Activated T-cell treated with anti-CD3 and anti-CD28 coated beads, Interleukin-2, amount 50 U/mL, for 72 hours (primary cell): ENCODE measurements at regions not wholly inside any gene's neighbourhood (a gene's known extent, or its start where the extent isn't known, plus 50 kb on each side); places are given as distances from the start of the nearest gene placed in this dataset.
A peak's percentile ranks its signal among the peaks of the same experiment; 100 is the strongest.
"Not testable (repeated sequence)": the region's sequence is repeated elsewhere in the genome, so short reads cannot be mapped to it uniquely, and the experiment has no call there.

Experiments used
- ATAC-seq, 2 donors: fragments of 150-1000 bp; cut with Tn5 transposase; replicated peaks in 1 of 2; 2 replicates each; pipeline ENCODE4 v1.10.0; 2021; ENCODE audit warnings: moderate library complexity in 2 of 2, mild to moderate bottlenecking in 1 of 2
- DNase-seq, 2 donors: peaks; one replicate each; pipeline ENCODE4 v3.0.0; 2021 to 2022; ENCODE audit warnings: mixed read lengths in 1 of 2
- H3K27ac Mint-ChIP-seq: one replicate; pipeline ENCODE4 v1.8.0; 2022; ENCODE audit warnings: mild to moderate bottlenecking, moderate library complexity, mixed read lengths
- H3K27me3 Mint-ChIP-seq: one replicate; pipeline ENCODE4 v1.8.0; 2022; ENCODE audit warnings: low read depth, mixed read lengths
- H3K36me3 Mint-ChIP-seq, 2 donors: one replicate each; pipeline ENCODE4 v1.8.0; 2022; ENCODE audit warnings: mixed read lengths in 2 of 2, mild to moderate bottlenecking in 1 of 2; ENCODE audit not compliant: insufficient read depth in 2 of 2
- H3K4me1 Mint-ChIP-seq: one replicate; pipeline ENCODE4 v1.8.0; 2022; ENCODE audit warnings: low read depth, mixed read lengths
- H3K4me3 Mint-ChIP-seq, 2 donors: one replicate each; pipeline ENCODE4 v1.8.0; 2022; ENCODE audit warnings: mild to moderate bottlenecking in 2 of 2, mixed read lengths in 2 of 2, moderate library complexity in 2 of 2
- H3K9me3 Mint-ChIP-seq, 2 donors: one replicate each; pipeline ENCODE4 v1.8.0; 2022; ENCODE audit warnings: mixed read lengths in 2 of 2

GRCh38 chr4:82268050-82268825 is 105.6 kb downstream of the HNRNPD start:
- H3K27ac Mint-ChIP-seq: no peak overlapping the region
- DNase-seq (peak; percentile 33 to 36), ATAC-seq (peak; percentile 85 to 90)
- H3K9me3 Mint-ChIP-seq: no peaks in the 10 kb centered on the region
- no peaks in the 10 kb centered on the region for H3K36me3 Mint-ChIP-seq
- peaks cover 6% of the 10 kb centered on the region for H3K27me3 Mint-ChIP-seq
- H3K4me1 Mint-ChIP-seq: peaks cover 11% of the 10 kb centered on the region
- no peak overlapping the region for H3K4me3 Mint-ChIP-seq

- peaks cover 11% of the 10 kb centered on the region for H3K4me1 Mint-ChIP-seq
- no peak overlapping the region for H3K27ac Mint-ChIP-seq
- DNase-seq (no peak), ATAC-seq (no peak)
- H3K27me3 Mint-ChIP-seq: no peaks in the 10 kb centered on the region
- H3K36me3 Mint-ChIP-seq: no peaks in the 10 kb centered on the region
- no peaks in the 10 kb centered on the region for H3K9me3 Mint-ChIP-seq
- no peak overlapping the region for H3K4me3 Mint-ChIP-seq
Observed at GRCh38 chr4:82267506-82267905, 106.3 kb downstream of the HNRNPD start.

- Mint-ChIP-seq H3K27me3 (no peaks in the 10 kb centered on the region), H3K9me3 (no peaks in the 10 kb centered on the region), H3K36me3 (no peaks in the 10 kb centered on the region), H3K4me1 (peaks cover 11% of the 10 kb centered on the region), H3K4me3 (no peak overlapping the region), H3K27ac (no peak overlapping the region)
- DNase-seq (no peak), ATAC-seq (no peak)
Observed at GRCh38 chr4:82266345-82266744, 107.4 kb downstream of the HNRNPD start.

GRCh38 chr4:82261084-82261483 is 112.7 kb downstream of the HNRNPD start:
- DNase-seq: no peak
- H3K27me3 Mint-ChIP-seq: peaks cover 7% of the 10 kb centered on the region
- H3K4me1 Mint-ChIP-seq: no peaks in the 10 kb centered on the region
- no peak overlapping the region for H3K27ac Mint-ChIP-seq
- H3K9me3 Mint-ChIP-seq: no peaks in the 10 kb centered on the region
- ATAC-seq: no peak
- H3K36me3 Mint-ChIP-seq: no peaks in the 10 kb centered on the region
- H3K4me3 Mint-ChIP-seq: no peak overlapping the region

GRCh38 chr4:82260632-82261031 is 113.2 kb downstream of the HNRNPD start:
- no peak for ATAC-seq
- H3K27ac Mint-ChIP-seq: no peak overlapping the region

GRCh38 chr4:82256718-82257117 is 117.1 kb downstream of the HNRNPD start:
- no peak for DNase-seq

More at GRCh38 chr4:82260632-82261031, 113.2 kb downstream of the HNRNPD start:
- Mint-ChIP-seq H3K9me3 (no peaks in the 10 kb centered on the region), H3K4me3 (no peak overlapping the region), H3K27me3 (peaks cover 7% of the 10 kb centered on the region), H3K36me3 (no peaks in the 10 kb centered on the region), H3K4me1 (no peaks in the 10 kb centered on the region)
- no peak for DNase-seq

GRCh38 chr4:82255657-82256056 is 118.1 kb downstream of the HNRNPD start:
- no peaks in the 10 kb centered on the region for H3K4me1 Mint-ChIP-seq
- DNase-seq (no peak), ATAC-seq (no peak)
- peaks cover 0 to 2% of the 10 kb centered on the region in 2 donors for H3K9me3 Mint-ChIP-seq
- H3K27me3 Mint-ChIP-seq: peaks cover 7% of the 10 kb centered on the region
- H3K36me3 Mint-ChIP-seq: no peaks in the 10 kb centered on the region
- no peak overlapping the region for H3K4me3 Mint-ChIP-seq
- no peak overlapping the region for H3K27ac Mint-ChIP-seq

More at GRCh38 chr4:82256718-82257117, 117.1 kb downstream of the HNRNPD start:
- peaks cover 7% of the 10 kb centered on the region for H3K27me3 Mint-ChIP-seq
- H3K9me3 Mint-ChIP-seq: no peaks in the 10 kb centered on the region
- H3K27ac Mint-ChIP-seq: no peak overlapping the region
- H3K4me1 Mint-ChIP-seq: no peaks in the 10 kb centered on the region
- ATAC-seq: no peak
- no peaks in the 10 kb centered on the region for H3K36me3 Mint-ChIP-seq
- H3K4me3 Mint-ChIP-seq: no peak overlapping the region

- Mint-ChIP-seq H3K4me3 (no peak overlapping the region), H3K9me3 (peaks cover 0 to 2% of the 10 kb centered on the region in 2 donors), H3K36me3 (no peaks in the 10 kb centered on the region), H3K4me1 (peaks cover 7% of the 10 kb centered on the region), H3K27ac (peak overlapping the region; percentile 42), H3K27me3 (peaks cover 6% of the 10 kb centered on the region)
- no peak for ATAC-seq
- DNase-seq: no peak
Observed at GRCh38 chr4:82248903-82249632, 124.7 kb downstream of the HNRNPD start.

GRCh38 chr4:82247629-82248028 is 126.2 kb downstream of the HNRNPD start:
- H3K4me1 Mint-ChIP-seq: peaks cover 7% of the 10 kb centered on the region
- peak overlapping the region; percentile 50 for H3K27ac Mint-ChIP-seq
- H3K9me3 Mint-ChIP-seq: peaks cover 0 to 2% of the 10 kb centered on the region in 2 donors
- no peaks in the 10 kb centered on the region for H3K36me3 Mint-ChIP-seq
- H3K4me3 Mint-ChIP-seq: no peak overlapping the region
- DNase-seq: no peak
- H3K27me3 Mint-ChIP-seq: peaks cover 6% of the 10 kb centered on the region
- ATAC-seq: no peak

- H3K4me3 Mint-ChIP-seq: no peak overlapping the region
- H3K4me1 Mint-ChIP-seq: peaks cover 7% of the 10 kb centered on the region
- DNase-seq (no peak), ATAC-seq (no peak)
- peak overlapping the region; percentile 50 for H3K27ac Mint-ChIP-seq
- no peaks in the 10 kb centered on the region for H3K36me3 Mint-ChIP-seq
- peaks cover 6% of the 10 kb centered on the region for H3K27me3 Mint-ChIP-seq
- H3K9me3 Mint-ChIP-seq: peaks cover 0 to 2% of the 10 kb centered on the region in 2 donors
Observed at GRCh38 chr4:82247171-82247570, 126.6 kb downstream of the HNRNPD start.

GRCh38 chr4:82241534-82241933 is 132.3 kb downstream of the HNRNPD start:
- Mint-ChIP-seq H3K27me3 (peaks cover 6% of the 10 kb centered on the region), H3K9me3 (peaks cover 0 to under 1% of the 10 kb centered on the region in 2 donors), H3K36me3 (no peaks in the 10 kb centered on the region), H3K27ac (no peak overlapping the region), H3K4me3 (no peak overlapping the region), H3K4me1 (no peaks in the 10 kb centered on the region)
- no peak for ATAC-seq
- no peak for DNase-seq

GRCh38 chr4:82240410-82240809 is 133.4 kb downstream of the HNRNPD start:
- peaks cover 6% of the 10 kb centered on the region for H3K27me3 Mint-ChIP-seq
- no peak overlapping the region for H3K27ac Mint-ChIP-seq
- H3K4me1 Mint-ChIP-seq: no peaks in the 10 kb centered on the region
- no peaks in the 10 kb centered on the region for H3K36me3 Mint-ChIP-seq
- H3K9me3 Mint-ChIP-seq: peaks cover 0 to 2% of the 10 kb centered on the region in 2 donors
- no peak for DNase-seq
- no peak for ATAC-seq
- no peak overlapping the region for H3K4me3 Mint-ChIP-seq

GRCh38 chr4:82237142-82237541 is 136.6 kb downstream of the HNRNPD start:
- H3K9me3 Mint-ChIP-seq, H3K36me3 Mint-ChIP-seq, DNase-seq, H3K4me3 Mint-ChIP-seq, H3K27ac Mint-ChIP-seq, H3K4me1 Mint-ChIP-seq, ATAC-seq, H3K27me3 Mint-ChIP-seq: not testable (repeated sequence)
